ENCODE measurements at regions not wholly inside any gene's neighbourhood (a gene's known extent, or its start where the extent isn't known, plus 50 kb on each side); places are given as distances from the start of the nearest gene placed in this dataset.

DNA sequence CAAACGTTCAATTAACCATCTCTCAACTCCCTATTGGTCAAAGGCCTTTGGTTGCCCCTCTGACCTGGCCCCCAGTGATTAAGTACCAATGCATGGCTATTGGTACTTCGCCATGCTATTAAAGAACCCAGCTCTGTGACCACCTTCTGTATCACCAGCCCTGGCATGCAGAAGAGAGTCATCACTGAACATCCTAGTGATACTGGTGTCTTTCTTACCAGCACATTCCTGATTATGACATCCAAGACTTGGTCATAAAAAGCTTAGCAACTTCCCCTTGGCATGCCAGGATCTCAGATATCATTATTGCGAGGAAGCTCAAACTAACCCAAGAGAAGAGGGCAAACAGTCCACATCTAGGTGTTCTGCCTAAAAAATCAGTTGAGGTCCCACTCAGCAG lies 122.3 kb upstream of the OTUD4 start:
- H3K9me3 ChIP-seq, result no peaks in the 10 kb centered on the region
- H3K4me3 ChIP-seq, result no peak overlapping the region
- H3K4me1 ChIP-seq, result peaks cover 0 to 5% (median 0%) of the 10 kb centered on the region in 6 donors
- TF ChIP-seq POLR2AphosphoS5 (IDR thresholded peaks at IDR 0.05) (no peak), POLR2A (IDR thresholded peaks at IDR 0.05) (no peak)
- TF ChIP-seq, protein P1, sequence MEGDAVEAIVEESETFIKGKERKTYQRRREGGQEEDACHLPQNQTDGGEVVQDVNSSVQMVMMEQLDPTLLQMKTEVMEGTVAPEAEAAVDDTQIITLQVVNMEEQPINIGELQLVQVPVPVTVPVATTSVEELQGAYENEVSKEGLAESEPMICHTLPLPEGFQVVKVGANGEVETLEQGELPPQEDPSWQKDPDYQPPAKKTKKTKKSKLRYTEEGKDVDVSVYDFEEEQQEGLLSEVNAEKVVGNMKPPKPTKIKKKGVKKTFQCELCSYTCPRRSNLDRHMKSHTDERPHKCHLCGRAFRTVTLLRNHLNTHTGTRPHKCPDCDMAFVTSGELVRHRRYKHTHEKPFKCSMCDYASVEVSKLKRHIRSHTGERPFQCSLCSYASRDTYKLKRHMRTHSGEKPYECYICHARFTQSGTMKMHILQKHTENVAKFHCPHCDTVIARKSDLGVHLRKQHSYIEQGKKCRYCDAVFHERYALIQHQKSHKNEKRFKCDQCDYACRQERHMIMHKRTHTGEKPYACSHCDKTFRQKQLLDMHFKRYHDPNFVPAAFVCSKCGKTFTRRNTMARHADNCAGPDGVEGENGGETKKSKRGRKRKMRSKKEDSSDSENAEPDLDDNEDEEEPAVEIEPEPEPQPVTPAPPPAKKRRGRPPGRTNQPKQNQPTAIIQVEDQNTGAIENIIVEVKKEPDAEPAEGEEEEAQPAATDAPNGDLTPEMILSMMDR (IDR thresholded peaks at IDR 0.05 in 8 of 11, conservative IDR thresholded peaks at IDR 0.05 in 3 of 11), result no peak
- 84 to 93% (median 84%) methylated on average over 3 of the region's 3 CpGs for WGBS, 5 donors
- no peaks in the 10 kb centered on the region for H3K27me3 ChIP-seq (replicated peaks in 1 of 7)
- no peaks in the 10 kb centered on the region for H3K36me3 ChIP-seq
- DNase-seq, result no peak
- intact Hi-C loops (cut with DNase I; ENCODE audit: low total_unique reads), result no loop called here
- no peak overlapping the region for H3K27ac ChIP-seq

DNA sequence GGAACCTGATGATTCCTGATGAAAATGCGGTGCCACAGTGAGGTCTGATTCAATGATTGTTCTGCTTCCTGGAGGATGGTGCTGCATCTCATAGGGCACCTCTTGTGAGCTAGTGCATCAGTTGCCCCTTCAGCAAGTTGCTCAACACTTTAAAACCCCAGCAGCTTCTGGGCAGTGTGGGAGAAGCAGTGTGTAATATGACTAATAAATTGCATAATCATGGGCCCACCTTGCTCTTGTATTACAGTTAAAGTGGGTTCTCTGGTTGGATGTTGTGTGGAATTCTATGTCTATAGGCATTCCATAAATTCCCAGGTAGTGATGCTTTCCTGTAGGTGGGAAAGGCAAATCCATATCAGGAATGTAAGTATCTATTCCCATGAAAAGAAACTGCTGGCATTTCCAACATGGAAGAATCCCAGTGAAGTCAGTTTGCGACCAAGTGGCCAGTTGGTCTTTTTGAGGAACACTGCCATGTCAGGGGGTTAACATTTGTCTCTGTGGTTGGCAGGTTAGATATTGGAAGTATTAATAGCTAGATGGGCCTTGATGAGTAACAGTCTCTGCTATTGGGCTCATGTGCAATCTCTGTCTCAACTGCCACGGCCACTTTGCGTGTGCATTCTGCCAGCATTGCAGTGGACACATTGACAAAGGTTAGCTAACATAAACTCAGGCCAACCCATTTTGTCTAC lies 121.1 kb upstream of the OTUD4 start:
- no peak overlapping the region for H3K4me3 ChIP-seq
- peaks cover 0 to 5% (median 0%) of the 10 kb centered on the region in 6 donors for H3K4me1 ChIP-seq
- TF ChIP-seq, protein P1 (IDR thresholded peaks at IDR 0.05 in 8 of 11, conservative IDR thresholded peaks at IDR 0.05 in 3 of 11), result no peak
- TF ChIP-seq POLR2AphosphoS5 (IDR thresholded peaks at IDR 0.05) (no peak), POLR2A (IDR thresholded peaks at IDR 0.05) (no peak)
- no peaks in the 10 kb centered on the region for H3K27me3 ChIP-seq (replicated peaks in 1 of 7)
- no peaks in the 10 kb centered on the region for H3K9me3 ChIP-seq
- WGBS, 5 donors, result 93 to 100% (median 96%) methylated on average over 4 of the region's 4 CpGs
- intact Hi-C loops (cut with DNase I; ENCODE audit: low total_unique reads), result no loop called here
- H3K36me3 ChIP-seq, result no peaks in the 10 kb centered on the region
- no peak overlapping the region for H3K27ac ChIP-seq
- DNase-seq, result no peak

DNA sequence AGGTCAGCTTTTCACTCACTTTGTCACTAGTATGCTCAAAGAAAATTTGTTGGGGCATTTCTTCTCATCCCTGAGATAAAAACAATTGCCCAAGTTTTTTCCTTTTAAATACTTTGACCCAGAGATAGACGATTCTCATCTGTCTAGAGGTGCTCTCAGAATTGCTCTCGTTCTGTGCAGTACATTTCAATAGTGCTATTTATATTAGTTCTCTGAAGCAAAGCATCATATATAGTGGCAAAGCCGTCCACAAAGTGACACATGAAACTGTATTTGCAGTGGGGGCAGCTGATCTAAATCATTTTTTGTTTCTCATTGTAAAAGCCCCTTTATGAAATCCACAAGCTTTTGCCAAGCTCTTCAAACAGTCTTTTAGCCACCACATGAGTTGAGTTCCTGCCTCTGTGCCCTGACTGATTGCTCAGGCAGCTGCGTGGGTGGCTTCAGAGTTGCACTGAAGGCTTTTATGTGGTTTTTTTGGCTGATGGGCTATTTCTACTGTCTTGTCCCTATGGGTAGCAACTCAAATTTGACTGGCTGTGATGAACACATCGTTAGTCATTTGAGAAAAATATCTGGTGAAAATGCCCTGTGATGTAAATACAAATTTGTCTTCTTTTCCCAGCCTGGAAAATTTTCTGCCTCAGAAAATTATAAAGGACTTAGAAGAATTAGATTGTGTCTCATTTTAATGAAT lies 119.1 kb upstream of the OTUD4 start:
- H3K4me1 ChIP-seq, result peaks cover 0 to 5% (median 0%) of the 10 kb centered on the region in 6 donors
- 34 to 61% (median 47%) methylated on average over 5 of the region's 5 CpGs for WGBS, 5 donors
- H3K36me3 ChIP-seq, result no peaks in the 10 kb centered on the region
- H3K9me3 ChIP-seq, result no peaks in the 10 kb centered on the region
- TF ChIP-seq POLR2AphosphoS5 (IDR thresholded peaks at IDR 0.05) (no peak), POLR2A (IDR thresholded peaks at IDR 0.05) (no peak)
- TF ChIP-seq, protein P1 (IDR thresholded peaks at IDR 0.05 in 8 of 11, conservative IDR thresholded peaks at IDR 0.05 in 3 of 11), result no peak
- intact Hi-C loops (cut with DNase I; ENCODE audit: low total_unique reads), result no loop called here
- H3K27me3 ChIP-seq (replicated peaks in 1 of 7), result no peaks in the 10 kb centered on the region
- no peak overlapping the region for H3K4me3 ChIP-seq
- H3K27ac ChIP-seq, result no peak overlapping the region
- no peak for DNase-seq

DNA sequence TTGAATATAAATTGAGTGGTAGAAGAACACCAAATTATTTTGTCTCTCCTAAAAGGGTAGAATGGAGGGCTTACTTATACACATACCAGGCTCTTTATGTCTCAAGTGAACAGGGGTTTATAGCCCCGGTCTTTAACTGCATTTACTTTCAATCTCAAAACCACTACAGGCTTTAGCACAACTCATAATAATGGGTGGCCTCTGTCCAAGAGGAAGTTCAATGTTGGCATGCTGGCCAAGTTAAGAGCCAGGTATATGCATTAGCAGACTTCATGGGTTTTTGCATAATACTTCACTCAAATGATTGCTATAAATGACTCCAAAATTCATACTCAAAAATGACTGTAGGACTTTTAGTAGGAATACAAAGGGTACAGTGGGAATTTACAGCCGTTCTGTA lies 118.5 kb upstream of the OTUD4 start:
- intact Hi-C loops (cut with DNase I; ENCODE audit: low total_unique reads), result no loop called here
- Histone ChIP-seq H3K4me3 (no peak overlapping the region), H3K9me3 (no peaks in the 10 kb centered on the region), H3K27ac (no peak overlapping the region), H3K36me3 (no peaks in the 10 kb centered on the region), H3K4me1 (peaks cover 0 to 5% (median 0%) of the 10 kb centered on the region in 6 donors), H3K27me3 (replicated peaks in 1 of 7) (no peaks in the 10 kb centered on the region)
- WGBS, 5 donors, result 24 to 40% (median 30%) methylated on average over 2 of the region's 2 CpGs
- DNase-seq, result no peak
- TF ChIP-seq POLR2A (IDR thresholded peaks at IDR 0.05) (no peak), POLR2AphosphoS5 (IDR thresholded peaks at IDR 0.05) (no peak)
- TF ChIP-seq, protein P1 (IDR thresholded peaks at IDR 0.05 in 8 of 11, conservative IDR thresholded peaks at IDR 0.05 in 3 of 11), result no peak
